B cell (primary cell): ENCODE measurements at regions not wholly inside any gene's neighbourhood (a gene's known extent, or its start where the extent isn't known, plus 50 kb on each side); places are given as distances from the start of the nearest gene placed in this dataset.
"Not testable (repeated sequence)": the region's sequence is repeated elsewhere in the genome, so short reads cannot be mapped to it uniquely, and the experiment has no call there.

ENCODE experiments used
- ATAC-seq: fragments of 200-7000 bp; cut with Tn5 transposase; one replicate; pipeline ENCODE4 v1.10.0; 2021; ENCODE audit warnings: low read depth, mild to moderate bottlenecking, moderate number of reproducible peaks, moderate library complexity
- CTCF ChIA-PET: fragments of 350-600 bp; sonication (Branson Sonifier 250); formaldehyde crosslinking; loops from one replicate; lab custom pipeline; 2021; ENCODE audit warnings: antibody characterized with exemption, inconsistent platforms; lab: Charles Lee
- POLR2A ChIA-PET: fragments of 350-600 bp; sonication (Branson Sonifier 250); formaldehyde crosslinking; loops from one replicate; lab custom pipeline; 2021; ENCODE audit warnings: antibody characterized with exemption; lab: Charles Lee
- DNase-seq: peaks from one replicate; pipeline ENCODE4 v3.0.0; 2013
- H2AFZ ChIP-seq: 2 replicates; pipeline ENCODE4 v1.6.1; 2012; ENCODE audit warnings: mild to moderate bottlenecking, low read depth, low read length; ENCODE audit not compliant: insufficient read depth, poor library complexity, severe bottlenecking
- H3K27ac ChIP-seq, 2 donors: 1 replicate in 1 of 2; 2 replicates in 1 of 2; pipeline ENCODE4 v1.5.1; 2012 to 2013; ENCODE audit warnings: low read length in 2 of 2, mild to moderate bottlenecking in 2 of 2, moderate library complexity in 1 of 2
- H3K27me3 ChIP-seq, 4 experiments: fragments of 200-600 bp in 1 of 4; sonication (generic) in 1 of 4; replicated peaks in 1 of 4; 1 replicate in 2 of 4; 2 replicates in 2 of 4; pipeline versions ENCODE4 v1.6.1 to v1.7.0; 2013 to 2016; ENCODE audit warnings: low read length in 3 of 4, mild to moderate bottlenecking in 2 of 4, mixed read lengths in 1 of 4, moderate library complexity in 1 of 4; ENCODE audit not compliant: insufficient read depth in 4 of 4, control insufficient read depth in 3 of 4; ENCODE audit errors: control extremely low read depth in 1 of 4
- H3K36me3 ChIP-seq, 2 experiments: replicated peaks in 1 of 2; 1 replicate in 1 of 2; 2 replicates in 1 of 2; pipeline versions ENCODE4 v1.6.1 to v1.7.1; 2013; ENCODE audit warnings: low read length in 1 of 2; ENCODE audit not compliant: insufficient read depth in 2 of 2, control insufficient read depth in 1 of 2; ENCODE audit errors: control extremely low read depth in 1 of 2, extremely low read depth in 1 of 2
- H3K4me1 ChIP-seq, 2 donors: fragments of 200-600 bp in 1 of 2; sonication (generic) in 1 of 2; 1 replicate in 1 of 2; 2 replicates in 1 of 2; pipeline versions ENCODE4 v1.5.1 to v1.6.1; 2013 to 2017; ENCODE audit warnings: low read length in 2 of 2; ENCODE audit not compliant: control insufficient read depth in 2 of 2, insufficient read depth in 2 of 2
- H3K4me2 ChIP-seq: replicated peaks from 2 replicates; pipeline ENCODE3; 2012; ENCODE audit warnings: mild to moderate bottlenecking, low read depth, low read length; ENCODE audit not compliant: poor library complexity, severe bottlenecking
- H3K4me3 ChIP-seq, 5 experiments: fragments of 200-600 bp in 1 of 5; sonication (generic) in 1 of 5; 1 replicate in 3 of 5; 2 replicates in 2 of 5; pipeline versions ENCODE4 v1.5.1 to v1.7.0; 2011 to 2016; ENCODE audit warnings: low read length in 4 of 5, mild to moderate bottlenecking in 4 of 5, low read depth in 2 of 5, control low read depth in 1 of 5, moderate library complexity in 1 of 5; ENCODE audit not compliant: insufficient read depth in 1 of 5; ENCODE audit errors: control extremely low read depth in 1 of 5, extremely low read depth in 1 of 5
- H3K79me2 ChIP-seq: fragments of 200-600 bp; sonication (generic); one replicate; pipeline ENCODE4 v1.6.0; 2016; ENCODE audit warnings: low read length; ENCODE audit not compliant: control insufficient read depth, insufficient read depth
- H3K9ac ChIP-seq: fragments of 200-600 bp; sonication (generic); 2 replicates; pipeline ENCODE4 v1.6.1; 2017; ENCODE audit warnings: mild to moderate bottlenecking, low read length, moderate library complexity
- H3K9me3 ChIP-seq, 3 donors: one replicate each; pipeline versions ENCODE4 v1.6.1 to v1.7.1; 2013; ENCODE audit warnings: low read length in 2 of 3; ENCODE audit not compliant: control insufficient read depth in 2 of 3, insufficient read depth in 1 of 3; ENCODE audit errors: control extremely low read depth in 1 of 3
- H4K20me1 ChIP-seq: 2 replicates; pipeline ENCODE4 v1.6.0; 2012; ENCODE audit warnings: mild to moderate bottlenecking, low read length; ENCODE audit not compliant: insufficient read depth, control insufficient read depth, poor library complexity, severe bottlenecking
- H3K27ac Mint-ChIP-seq: one replicate; pipeline ENCODE4 v1.8.0; 2021; ENCODE audit warnings: mixed read lengths
- H3K27me3 Mint-ChIP-seq: one replicate; pipeline ENCODE4 v1.8.0; 2021; ENCODE audit warnings: mixed read lengths
- H3K4me1 Mint-ChIP-seq: one replicate; pipeline ENCODE4 v1.8.0; 2021; ENCODE audit warnings: mixed read lengths
- H3K4me3 Mint-ChIP-seq: one replicate; pipeline ENCODE4 v1.8.0; 2021; ENCODE audit warnings: mixed read lengths
- H3K9me3 Mint-ChIP-seq: one replicate; pipeline ENCODE4 v1.8.0; 2022; ENCODE audit warnings: mixed read lengths; ENCODE audit not compliant: insufficient read depth
- EZH2 ChIP-seq: IDR thresholded peaks from 2 replicates; pipeline ENCODE4 v1.6.1; 2012; ENCODE audit warnings: borderline replicate concordance, low read depth, mild to moderate bottlenecking, moderate library complexity, low read length; ENCODE audit not compliant: insufficient read depth, poor library complexity, severe bottlenecking
- WGBS: methylation state at CpG from one replicate; pipeline ENCODE4 v1.1.5; 2013; ENCODE audit warnings: missing lambda C conversion rate; ENCODE audit not compliant: insufficient coverage; 5-methylcytosine and 5-hydroxymethylcytosine counted together
- intact Hi-C: fragments of 100-400 bp; cut with micrococcal nuclease; formaldehyde crosslinking; loops from one replicate; pipeline ENCODE4 v1.10.0; 2022
- TF ChIP-seq, protein P1 (sequence below): fragments of 200-600 bp; IDR thresholded peaks from one replicate; pipeline ENCODE4 v1.8.0; 2022; ENCODE audit warnings: antibody characterized with exemption, mild to moderate bottlenecking

GRCh38 chr3:110506890-110507289 lies 564.7 kb upstream of the NECTIN3 start:
- DNase-seq = no peak
- H2AFZ ChIP-seq = no peak overlapping the region
- H3K79me2 ChIP-seq = no peaks in the 10 kb centered on the region
- Mint-ChIP-seq H3K9me3 (peaks cover 8% of the 10 kb centered on the region), H3K4me1 (no peaks in the 10 kb centered on the region), H3K27ac (no peak overlapping the region), H3K27me3 (no peaks in the 10 kb centered on the region), H3K4me3 (no peak overlapping the region)
- intact Hi-C loops = no loop called here
- H3K36me3 ChIP-seq = no peaks in the 10 kb centered on the region
- no peaks in the 10 kb centered on the region for H3K27me3 ChIP-seq
- ATAC-seq = no peak
- TF ChIP-seq, protein P1, sequence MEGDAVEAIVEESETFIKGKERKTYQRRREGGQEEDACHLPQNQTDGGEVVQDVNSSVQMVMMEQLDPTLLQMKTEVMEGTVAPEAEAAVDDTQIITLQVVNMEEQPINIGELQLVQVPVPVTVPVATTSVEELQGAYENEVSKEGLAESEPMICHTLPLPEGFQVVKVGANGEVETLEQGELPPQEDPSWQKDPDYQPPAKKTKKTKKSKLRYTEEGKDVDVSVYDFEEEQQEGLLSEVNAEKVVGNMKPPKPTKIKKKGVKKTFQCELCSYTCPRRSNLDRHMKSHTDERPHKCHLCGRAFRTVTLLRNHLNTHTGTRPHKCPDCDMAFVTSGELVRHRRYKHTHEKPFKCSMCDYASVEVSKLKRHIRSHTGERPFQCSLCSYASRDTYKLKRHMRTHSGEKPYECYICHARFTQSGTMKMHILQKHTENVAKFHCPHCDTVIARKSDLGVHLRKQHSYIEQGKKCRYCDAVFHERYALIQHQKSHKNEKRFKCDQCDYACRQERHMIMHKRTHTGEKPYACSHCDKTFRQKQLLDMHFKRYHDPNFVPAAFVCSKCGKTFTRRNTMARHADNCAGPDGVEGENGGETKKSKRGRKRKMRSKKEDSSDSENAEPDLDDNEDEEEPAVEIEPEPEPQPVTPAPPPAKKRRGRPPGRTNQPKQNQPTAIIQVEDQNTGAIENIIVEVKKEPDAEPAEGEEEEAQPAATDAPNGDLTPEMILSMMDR = no peak
- TF ChIP-seq EZH2 = no peak
- WGBS = no CpG with 5 or more reads among the region's 4 CpGs
- CTCF ChIA-PET = no interaction called here
- no peak overlapping the region for H3K27ac ChIP-seq
- no peak overlapping the region for H3K9ac ChIP-seq
- peaks cover 0 to 6% (median 0%) of the 10 kb centered on the region in 3 donors for H3K9me3 ChIP-seq
- no peaks in the 10 kb centered on the region for H3K4me1 ChIP-seq
- H3K4me3 ChIP-seq = no peak overlapping the region
- POLR2A ChIA-PET = no interaction called here
- H4K20me1 ChIP-seq = no peaks in the 10 kb centered on the region
- no peak overlapping the region for H3K4me2 ChIP-seq

DNA sequence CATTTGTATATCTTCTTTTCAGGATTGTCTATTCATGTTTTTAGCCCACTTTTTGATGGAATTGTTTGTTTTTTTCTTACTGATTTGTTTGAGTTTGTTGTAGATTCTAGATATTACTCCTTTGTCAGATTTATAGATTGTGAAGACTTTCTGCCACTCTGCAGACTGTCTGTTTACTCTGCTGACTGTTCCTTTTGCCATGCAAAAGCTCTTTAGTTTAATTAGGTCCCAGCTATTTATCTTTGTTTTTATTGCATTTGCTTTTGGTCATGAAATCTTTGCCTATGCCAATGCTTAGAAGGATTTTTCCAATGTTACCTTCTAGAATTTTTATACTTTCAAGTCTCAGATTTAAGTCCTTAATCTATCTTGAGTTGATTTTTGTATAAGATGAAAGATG lies 564.0 kb upstream of the NECTIN3 start:
- H2AFZ ChIP-seq, H4K20me1 ChIP-seq, DNase-seq, intact Hi-C loops, H3K27me3 ChIP-seq, H3K9ac ChIP-seq, H3K27ac ChIP-seq, H3K4me2 ChIP-seq, H3K36me3 ChIP-seq, H3K9me3 Mint-ChIP-seq, H3K4me3 ChIP-seq, H3K79me2 ChIP-seq, H3K27ac Mint-ChIP-seq, H3K4me1 ChIP-seq, ATAC-seq, H3K27me3 Mint-ChIP-seq, H3K9me3 ChIP-seq, H3K4me3 Mint-ChIP-seq, H3K4me1 Mint-ChIP-seq, POLR2A ChIA-PET, CTCF ChIA-PET: not testable (repeated sequence)
